Tibial nerve (tissue), 4 donors: ENCODE measurements at regions not wholly inside any gene's neighbourhood (a gene's known extent, or its start where the extent isn't known, plus 50 kb on each side); places are given as distances from the start of the nearest gene placed in this dataset.

Experiments used
- EP300 ChIP-seq, 2 donors: sonication (generic); formaldehyde crosslinking; IDR thresholded peaks; one replicate each; pipeline ENCODE4 v1.6.1; 2017; ENCODE audit warnings: antibody characterized with exemption in 2 of 2, mild to moderate bottlenecking in 1 of 2
- POLR2A ChIP-seq, 2 donors: fragments of 450-650 bp; IDR thresholded peaks; one replicate each; pipeline ENCODE4 v1.6.1; 2017; ENCODE audit warnings: antibody characterized with exemption in 2 of 2, mild to moderate bottlenecking in 2 of 2, moderate library complexity in 2 of 2
- TF ChIP-seq, protein P1 (sequence below), 5 experiments: fragments of 200-600 bp in 3 of 5; fragments of 450-650 bp in 2 of 5; sonication (generic) in 3 of 5; IDR thresholded peaks; one replicate each; pipeline ENCODE4 v1.5.1; 2016 to 2019; ENCODE audit warnings: antibody characterized with exemption in 5 of 5, mild to moderate bottlenecking in 3 of 5, moderate library complexity in 2 of 5

DNA sequence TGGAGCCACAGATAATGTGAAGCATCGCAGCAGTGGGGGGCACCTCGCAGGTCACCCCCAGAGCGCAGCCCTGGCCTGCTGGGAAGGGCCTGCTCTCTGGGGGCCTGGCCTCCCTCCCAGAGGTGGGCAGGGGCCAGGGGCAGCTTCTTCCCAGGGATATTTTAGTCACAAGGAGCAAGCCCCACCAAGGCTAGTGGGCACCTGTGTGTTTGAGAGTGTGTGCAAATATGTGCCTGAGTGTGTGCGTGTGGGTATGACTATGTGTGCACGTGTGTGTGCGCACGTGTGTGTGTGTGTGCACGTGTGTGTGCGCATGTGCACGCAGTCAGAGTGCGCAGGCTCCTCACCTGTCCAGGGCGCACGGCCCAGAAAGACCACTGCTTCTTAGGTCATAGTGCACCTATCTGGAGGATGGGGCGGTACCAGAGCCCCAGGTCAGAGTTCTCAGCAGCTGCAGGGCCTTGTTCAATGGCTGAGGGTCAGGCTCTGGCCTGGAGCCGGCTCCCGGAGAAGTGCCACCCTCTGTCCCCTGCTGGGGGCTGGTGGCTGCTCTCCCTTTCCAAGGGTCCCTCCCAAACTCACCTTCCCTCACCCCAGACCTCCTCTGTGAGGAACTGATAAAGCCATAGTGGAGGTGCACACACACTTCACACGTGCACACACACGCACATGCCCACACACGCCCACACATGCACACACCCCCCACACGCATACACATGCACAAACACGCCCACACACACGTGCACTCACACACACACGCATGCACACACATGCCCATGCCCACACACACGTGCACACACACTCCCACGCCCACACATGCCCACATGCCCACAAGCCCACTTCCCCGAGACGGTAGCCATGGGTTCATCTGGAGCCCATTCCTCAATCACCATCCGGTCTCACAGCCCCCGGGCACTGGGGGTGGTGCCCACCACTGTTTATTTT lies 128.5 kb downstream of the KIF26A start:
- TF ChIP-seq, protein P1, sequence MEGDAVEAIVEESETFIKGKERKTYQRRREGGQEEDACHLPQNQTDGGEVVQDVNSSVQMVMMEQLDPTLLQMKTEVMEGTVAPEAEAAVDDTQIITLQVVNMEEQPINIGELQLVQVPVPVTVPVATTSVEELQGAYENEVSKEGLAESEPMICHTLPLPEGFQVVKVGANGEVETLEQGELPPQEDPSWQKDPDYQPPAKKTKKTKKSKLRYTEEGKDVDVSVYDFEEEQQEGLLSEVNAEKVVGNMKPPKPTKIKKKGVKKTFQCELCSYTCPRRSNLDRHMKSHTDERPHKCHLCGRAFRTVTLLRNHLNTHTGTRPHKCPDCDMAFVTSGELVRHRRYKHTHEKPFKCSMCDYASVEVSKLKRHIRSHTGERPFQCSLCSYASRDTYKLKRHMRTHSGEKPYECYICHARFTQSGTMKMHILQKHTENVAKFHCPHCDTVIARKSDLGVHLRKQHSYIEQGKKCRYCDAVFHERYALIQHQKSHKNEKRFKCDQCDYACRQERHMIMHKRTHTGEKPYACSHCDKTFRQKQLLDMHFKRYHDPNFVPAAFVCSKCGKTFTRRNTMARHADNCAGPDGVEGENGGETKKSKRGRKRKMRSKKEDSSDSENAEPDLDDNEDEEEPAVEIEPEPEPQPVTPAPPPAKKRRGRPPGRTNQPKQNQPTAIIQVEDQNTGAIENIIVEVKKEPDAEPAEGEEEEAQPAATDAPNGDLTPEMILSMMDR (IDR thresholded peaks at IDR 0.05): no peak
- TF ChIP-seq EP300 (IDR thresholded peaks at IDR 0.05): no peak
- TF ChIP-seq POLR2A (IDR thresholded peaks at IDR 0.05): no peak
